PC-3 (cell line): ENCODE measurements at regions not wholly inside any gene's neighbourhood (a gene's known extent, or its start where the extent isn't known, plus 50 kb on each side); places are given as distances from the start of the nearest gene placed in this dataset.

ENCODE experiments used
- ATAC-seq: fragments of 200-7000 bp; cut with Tn5 transposase; 2 replicates; pipeline ENCODE4 v1.9.1; 2020; ENCODE audit warnings: mild to moderate bottlenecking, moderate library complexity
- BruUV-seq: library from RNA; stranded (reverse); fragments of 400-500 nt; replicated peaks from 2 replicates; lab custom pipeline; 2021; lab: Mats Ljungman, UMichigan
- CTCF ChIA-PET: fragments of 300-600 bp; sonication (Branson Sonifier 250); formaldehyde crosslinking; loops from one replicate; lab custom pipeline; 2022; ENCODE audit warnings: antibody characterized with exemption; lab: Charles Lee
- POLR2A ChIA-PET: fragments of 300-600 bp; sonication (Branson Sonifier 250); formaldehyde crosslinking; loops from one replicate; lab custom pipeline; 2022; ENCODE audit warnings: antibody characterized with exemption; ENCODE audit not compliant: unreplicated experiment; lab: Charles Lee
- DNase-seq: peaks from one replicate; pipeline ENCODE4 v3.0.0-alpha.2; 2015
- H2AFZ ChIP-seq: fragments of 300-600 bp; sonication (generic); 2 replicates; pipeline ENCODE4 v1.6.0; 2016; ENCODE audit warnings: antibody characterized with exemption, low read length
- H3F3A ChIP-seq: fragments of 300-600 bp; sonication (generic); one replicate; pipeline ENCODE4 v1.6.0; 2017; ENCODE audit warnings: antibody characterized with exemption, low read length, control low read depth, mild to moderate bottlenecking; ENCODE audit not compliant: unreplicated experiment
- H3K27ac ChIP-seq: fragments of 300-600 bp; sonication (generic); 2 replicates; pipeline ENCODE4 v1.5.1; 2016; ENCODE audit warnings: mild to moderate bottlenecking, low read length
- H3K27me3 ChIP-seq: fragments of 300-600 bp; sonication (generic); 2 replicates; pipeline ENCODE4 v1.6.1; 2016; ENCODE audit warnings: low read length, mixed read lengths
- H3K36me3 ChIP-seq: fragments of 300-600 bp; sonication (generic); 2 replicates; pipeline ENCODE4 v1.6.1; 2016; ENCODE audit warnings: low read depth, mixed run types, low read length, mixed read lengths
- H3K4me1 ChIP-seq: fragments of 300-600 bp; sonication (generic); 2 replicates; pipeline ENCODE4 v1.5.1; 2016; ENCODE audit warnings: low read length; ENCODE audit not compliant: insufficient read depth
- H3K4me2 ChIP-seq: fragments of 300-600 bp; sonication (generic); 2 replicates; pipeline ENCODE4 v1.6.0; 2016; ENCODE audit warnings: low read length
- H3K4me3 ChIP-seq: fragments of 300-600 bp; sonication (generic); 2 replicates; pipeline ENCODE4 v1.5.1; 2016; ENCODE audit warnings: mild to moderate bottlenecking, low read length, mixed read lengths
- H3K79me2 ChIP-seq: fragments of 300-600 bp; sonication (generic); 2 replicates; pipeline ENCODE4 v1.6.1; 2017; ENCODE audit warnings: low read length, mixed read lengths
- H3K9ac ChIP-seq: fragments of 300-600 bp; sonication (generic); 2 replicates; pipeline ENCODE4 v1.6.0; 2016; ENCODE audit warnings: mild to moderate bottlenecking, low read length
- H3K9me2 ChIP-seq: fragments of 300-600 bp; sonication (generic); replicated peaks from 2 replicates; pipeline ENCODE4 v1.6.1; 2016; ENCODE audit warnings: mixed run types, low read length, mixed read lengths
- H3K9me3 ChIP-seq: fragments of 300-600 bp; sonication (generic); 2 replicates; pipeline ENCODE4 v1.6.1; 2016; ENCODE audit warnings: low read length, mixed read lengths
- H4K20me1 ChIP-seq: fragments of 300-600 bp; sonication (generic); 2 replicates; pipeline ENCODE4 v1.6.1; 2016; ENCODE audit warnings: low read length, mixed read lengths
- EZH2 ChIP-seq: fragments of 300-600 bp; sonication (generic); IDR thresholded peaks from one replicate; pipeline ENCODE4 v1.6.1; 2017; ENCODE audit warnings: antibody characterized with exemption, mild to moderate bottlenecking, low read length; ENCODE audit not compliant: unreplicated experiment
- EZH2phosphoT487 ChIP-seq: fragments of 300-600 bp; sonication (generic); IDR thresholded peaks from 2 replicates; pipeline ENCODE4 v1.6.1; 2018; ENCODE audit warnings: mild to moderate bottlenecking, antibody characterized with exemption, low read length, borderline replicate concordance
- intact Hi-C: fragments of 100-400 bp; cut with micrococcal nuclease; formaldehyde crosslinking; loops from 2 replicates; pipeline ENCODE4 v1.9.0; 2023
- TF ChIP-seq, protein P1 (sequence below): fragments of 300-600 bp; sonication (generic); conservative IDR thresholded peaks from 2 replicates; pipeline ENCODE4 v1.5.1; 2017; ENCODE audit warnings: antibody characterized with exemption, low read depth, mild to moderate bottlenecking, low read length

DNA sequence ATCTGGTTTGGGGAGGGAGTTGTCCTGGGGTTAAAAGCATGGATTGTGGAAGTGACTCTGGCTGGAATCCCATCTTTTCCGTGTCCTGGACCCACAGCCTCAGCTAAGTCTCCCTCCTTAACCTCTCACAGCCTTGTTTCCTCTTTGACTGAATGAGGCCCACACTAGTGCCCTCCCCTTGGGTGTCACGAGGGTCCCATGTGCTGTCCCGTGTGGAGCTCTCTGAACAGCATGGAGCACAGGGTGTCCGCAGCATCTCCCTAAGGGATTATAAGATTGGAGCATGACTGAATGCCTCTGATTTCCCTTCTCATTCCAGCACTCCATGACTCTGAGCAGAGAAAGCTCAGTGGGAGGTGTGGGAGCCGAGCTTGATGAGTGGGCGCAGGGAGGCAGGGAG lies 182.5 kb downstream of the TEX29 start:
- Histone ChIP-seq H4K20me1 (no peaks in the 10 kb centered on the region), H2AFZ (no peak overlapping the region), H3K4me1 (no peaks in the 10 kb centered on the region), H3K79me2 (no peaks in the 10 kb centered on the region), H3K9ac (no peak overlapping the region), H3K36me3 (no peaks in the 10 kb centered on the region), H3K27ac (no peak overlapping the region), H3F3A (no peaks in the 10 kb centered on the region), H3K4me3 (no peak overlapping the region), H3K4me2 (no peak overlapping the region), H3K9me2 (no peaks in the 10 kb centered on the region), H3K27me3 (peaks cover 24% of the 10 kb centered on the region), H3K9me3 (no peaks in the 10 kb centered on the region)
- ChIA-PET POLR2A (no interaction called here), CTCF (no interaction called here)
- intact Hi-C loops = no loop called here
- no TSS peak for BruUV-seq
- ATAC-seq (no peak), DNase-seq (no peak)
- TF ChIP-seq, protein P1, sequence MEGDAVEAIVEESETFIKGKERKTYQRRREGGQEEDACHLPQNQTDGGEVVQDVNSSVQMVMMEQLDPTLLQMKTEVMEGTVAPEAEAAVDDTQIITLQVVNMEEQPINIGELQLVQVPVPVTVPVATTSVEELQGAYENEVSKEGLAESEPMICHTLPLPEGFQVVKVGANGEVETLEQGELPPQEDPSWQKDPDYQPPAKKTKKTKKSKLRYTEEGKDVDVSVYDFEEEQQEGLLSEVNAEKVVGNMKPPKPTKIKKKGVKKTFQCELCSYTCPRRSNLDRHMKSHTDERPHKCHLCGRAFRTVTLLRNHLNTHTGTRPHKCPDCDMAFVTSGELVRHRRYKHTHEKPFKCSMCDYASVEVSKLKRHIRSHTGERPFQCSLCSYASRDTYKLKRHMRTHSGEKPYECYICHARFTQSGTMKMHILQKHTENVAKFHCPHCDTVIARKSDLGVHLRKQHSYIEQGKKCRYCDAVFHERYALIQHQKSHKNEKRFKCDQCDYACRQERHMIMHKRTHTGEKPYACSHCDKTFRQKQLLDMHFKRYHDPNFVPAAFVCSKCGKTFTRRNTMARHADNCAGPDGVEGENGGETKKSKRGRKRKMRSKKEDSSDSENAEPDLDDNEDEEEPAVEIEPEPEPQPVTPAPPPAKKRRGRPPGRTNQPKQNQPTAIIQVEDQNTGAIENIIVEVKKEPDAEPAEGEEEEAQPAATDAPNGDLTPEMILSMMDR = no peak
- no peak for TF ChIP-seq EZH2
- TF ChIP-seq EZH2phosphoT487 = no peak

GRCh38 chr13:111503376-111503775 lies 182.9 kb downstream of the TEX29 start:
- H3K4me2 ChIP-seq = no peak overlapping the region
- no peak overlapping the region for H3K27ac ChIP-seq
- DNase-seq (no peak), ATAC-seq (no peak)
- H4K20me1 ChIP-seq = no peaks in the 10 kb centered on the region
- no peaks in the 10 kb centered on the region for H3K9me3 ChIP-seq
- H3K36me3 ChIP-seq = no peaks in the 10 kb centered on the region
- no peak overlapping the region for H2AFZ ChIP-seq
- intact Hi-C loops = no loop called here
- no peaks in the 10 kb centered on the region for H3F3A ChIP-seq
- peaks cover 29% of the 10 kb centered on the region for H3K27me3 ChIP-seq
- CTCF ChIA-PET = no interaction called here
- BruUV-seq = no TSS peak
- H3K9me2 ChIP-seq = no peaks in the 10 kb centered on the region
- H3K4me1 ChIP-seq = no peaks in the 10 kb centered on the region
- no peak overlapping the region for H3K4me3 ChIP-seq
- TF ChIP-seq EZH2 (no peak), EZH2phosphoT487 (no peak)
- TF ChIP-seq, protein P1 = no peak
- H3K9ac ChIP-seq = no peak overlapping the region
- POLR2A ChIA-PET = no interaction called here
- H3K79me2 ChIP-seq = no peaks in the 10 kb centered on the region

- CTCF ChIA-PET = no interaction called here
- DNase-seq = no peak
Observed at GRCh38 chr13:111503905-111504695, 183.7 kb downstream of the TEX29 start.

More at GRCh38 chr13:111503905-111504695, 183.7 kb downstream of the TEX29 start:
- POLR2A ChIA-PET = no interaction called here
- H3K4me1 ChIP-seq = no peaks in the 10 kb centered on the region
- H2AFZ ChIP-seq = no peak overlapping the region
- intact Hi-C loops = no loop called here
- no peaks in the 10 kb centered on the region for H3K79me2 ChIP-seq
- H3F3A ChIP-seq = no peaks in the 10 kb centered on the region
- no peak overlapping the region for H3K4me2 ChIP-seq
- no peaks in the 10 kb centered on the region for H3K9me3 ChIP-seq
- no peaks in the 10 kb centered on the region for H3K9me2 ChIP-seq
- TF ChIP-seq EZH2 (no peak), EZH2phosphoT487 (no peak)
- TF ChIP-seq, protein P1 = no peak
- no peak overlapping the region for H3K4me3 ChIP-seq
- peaks cover 36% of the 10 kb centered on the region for H3K27me3 ChIP-seq
- no peak overlapping the region for H3K27ac ChIP-seq
- no peak overlapping the region for H3K9ac ChIP-seq
- no TSS peak for BruUV-seq
- H3K36me3 ChIP-seq = no peaks in the 10 kb centered on the region
- no peaks in the 10 kb centered on the region for H4K20me1 ChIP-seq
- ATAC-seq = no peak
